ENCODE measurements at regions not wholly inside any gene's neighbourhood (a gene's known extent, or its start where the extent isn't known, plus 50 kb on each side); places are given as distances from the start of the nearest gene placed in this dataset.

DNA sequence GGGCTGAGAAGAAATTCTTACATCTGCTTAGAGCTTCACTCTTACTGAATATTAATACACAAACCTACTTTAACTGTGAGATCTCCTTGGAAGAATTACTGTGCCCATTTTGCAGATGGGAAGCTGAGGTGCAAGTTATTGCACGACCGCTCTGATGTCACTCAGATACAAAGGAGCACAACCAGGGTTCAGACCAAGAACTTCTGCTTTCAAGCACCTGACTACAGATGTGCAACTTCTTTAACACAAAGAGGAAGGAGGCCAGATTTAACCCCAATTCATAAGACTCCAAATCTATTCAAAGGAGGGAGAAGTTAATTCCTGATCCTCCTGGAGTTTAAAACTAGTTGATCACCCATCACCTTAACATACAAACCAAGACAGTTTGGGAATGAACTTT is 232.6 kb downstream of the VRK1 start:
- no peak for TF ChIP-seq ZNF263 (CRISPR knock-in tag; IDR thresholded peaks at IDR 0.05; ENCODE audit: low read depth)
- TF ChIP-seq, protein P1, sequence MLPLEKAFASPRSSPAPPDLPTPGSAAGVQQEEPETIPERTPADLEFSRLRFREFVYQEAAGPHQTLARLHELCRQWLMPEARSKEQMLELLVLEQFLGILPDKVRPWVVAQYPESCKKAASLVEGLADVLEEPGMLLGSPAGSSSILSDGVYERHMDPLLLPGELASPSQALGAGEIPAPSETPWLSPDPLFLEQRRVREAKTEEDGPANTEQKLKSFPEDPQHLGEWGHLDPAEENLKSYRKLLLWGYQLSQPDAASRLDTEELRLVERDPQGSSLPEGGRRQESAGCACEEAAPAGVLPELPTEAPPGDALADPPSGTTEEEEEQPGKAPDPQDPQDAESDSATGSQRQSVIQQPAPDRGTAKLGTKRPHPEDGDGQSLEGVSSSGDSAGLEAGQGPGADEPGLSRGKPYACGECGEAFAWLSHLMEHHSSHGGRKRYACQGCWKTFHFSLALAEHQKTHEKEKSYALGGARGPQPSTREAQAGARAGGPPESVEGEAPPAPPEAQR (CRISPR knock-in tag; IDR thresholded peaks at IDR 0.05) = no peak
- TF ChIP-seq E2F5 (CRISPR knock-in tag; IDR thresholded peaks at IDR 0.05) = no peak
- TF ChIP-seq SP1 (CRISPR knock-in tag; conservative IDR thresholded peaks at IDR 0.05) = no peak
- no peak for TF ChIP-seq ZBTB21 (CRISPR knock-in tag; IDR thresholded peaks at IDR 0.05; ENCODE audit: borderline replicate concordance)

All from WTC11 (cell line).